ENCODE measurements at regions not wholly inside any gene's neighbourhood (a gene's known extent, or its start where the extent isn't known, plus 50 kb on each side); places are given as distances from the start of the nearest gene placed in this dataset.
"Not testable (repeated sequence)": the region's sequence is repeated elsewhere in the genome, so short reads cannot be mapped to it uniquely, and the experiment has no call there.

DNA sequence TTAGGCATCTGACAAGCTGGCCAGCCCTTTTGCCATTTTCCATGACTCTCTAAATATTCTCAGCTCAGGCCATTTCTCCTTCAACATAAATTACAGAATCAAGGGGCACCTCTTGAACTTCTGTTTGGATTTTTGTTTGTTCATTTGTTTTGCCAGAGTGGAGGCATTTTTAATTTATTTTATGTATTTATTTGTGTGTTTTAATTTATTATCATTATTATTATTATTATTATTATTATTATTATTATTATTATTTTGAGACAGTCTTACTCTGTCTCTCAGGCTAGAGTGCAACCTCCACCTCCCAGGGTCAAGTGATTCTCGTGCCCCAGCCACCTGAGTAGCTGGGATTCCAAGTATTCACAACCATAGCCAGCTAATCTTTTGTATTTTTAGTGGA, 1578.0 kb downstream of the CDH8 start:
- Mint-ChIP-seq H3K4me1 (no peaks in the 10 kb centered on the region), H3K36me3 (ENCODE audit: low read depth) (no peaks in the 10 kb centered on the region), H3K9me3 (peaks cover 4% of the 10 kb centered on the region), H3K27me3 (no peaks in the 10 kb centered on the region), H3K4me3 (no peak overlapping the region), H3K27ac (no peak overlapping the region)
- DNase-seq, result no peak
- intact Hi-C loops (cut with micrococcal nuclease), result no loop called here

DNA sequence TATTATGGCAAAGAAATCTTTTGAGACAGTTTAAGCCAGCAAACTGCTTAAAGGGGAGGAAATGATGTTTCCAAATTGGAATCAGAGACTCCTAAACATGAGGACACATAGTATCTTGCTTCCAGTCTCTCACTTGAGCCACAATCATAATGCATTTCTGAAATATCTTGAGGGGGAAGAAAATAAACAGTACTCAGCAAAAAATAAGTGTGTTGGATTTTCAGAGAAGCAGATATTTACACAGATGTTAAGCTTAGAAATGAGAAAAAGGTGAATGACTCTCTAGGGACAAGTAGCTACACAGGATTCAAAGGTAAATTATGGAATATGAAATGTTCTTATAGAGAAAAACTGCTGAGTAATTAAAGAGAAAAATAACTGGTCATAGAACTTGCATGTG, 1583.6 kb downstream of the CDH8 start:
- no peak overlapping the region for H3K4me3 Mint-ChIP-seq
- no peaks in the 10 kb centered on the region for H3K36me3 Mint-ChIP-seq (ENCODE audit: low read depth)
- intact Hi-C loops (cut with micrococcal nuclease), result no loop called here
- no peak overlapping the region for H3K27ac Mint-ChIP-seq
- H3K4me1 Mint-ChIP-seq, result no peaks in the 10 kb centered on the region
- no peaks in the 10 kb centered on the region for H3K27me3 Mint-ChIP-seq
- H3K9me3 Mint-ChIP-seq, result no peaks in the 10 kb centered on the region
- no peak for DNase-seq

DNA sequence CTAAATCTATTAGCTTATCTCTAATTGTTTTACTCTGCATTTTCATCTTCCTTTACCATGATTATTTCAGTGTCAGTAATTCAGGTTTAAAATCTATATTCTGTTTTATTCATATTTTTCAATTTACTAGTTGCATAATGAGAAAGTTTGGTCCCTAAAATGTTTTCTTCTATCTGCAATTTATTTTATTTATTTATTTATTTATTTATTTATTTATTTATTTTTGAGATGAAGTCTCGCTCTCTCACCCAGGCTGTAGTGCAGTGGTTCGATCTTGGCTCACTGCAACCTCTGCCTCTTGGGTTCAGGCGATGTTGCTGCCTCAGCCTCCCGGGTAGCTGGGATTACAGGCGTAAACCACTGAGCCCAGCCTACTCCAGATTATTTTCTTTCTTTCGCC, 1597.3 kb downstream of the CDH8 start:
- no peak overlapping the region for H3K27ac Mint-ChIP-seq
- H3K36me3 Mint-ChIP-seq (ENCODE audit: low read depth), result no peaks in the 10 kb centered on the region
- H3K9me3 Mint-ChIP-seq, result no peaks in the 10 kb centered on the region
- H3K4me1 Mint-ChIP-seq, result no peaks in the 10 kb centered on the region
- no peaks in the 10 kb centered on the region for H3K27me3 Mint-ChIP-seq
- H3K4me3 Mint-ChIP-seq, result no peak overlapping the region
- no peak for DNase-seq
- intact Hi-C loops (cut with micrococcal nuclease), result no loop called here

DNA sequence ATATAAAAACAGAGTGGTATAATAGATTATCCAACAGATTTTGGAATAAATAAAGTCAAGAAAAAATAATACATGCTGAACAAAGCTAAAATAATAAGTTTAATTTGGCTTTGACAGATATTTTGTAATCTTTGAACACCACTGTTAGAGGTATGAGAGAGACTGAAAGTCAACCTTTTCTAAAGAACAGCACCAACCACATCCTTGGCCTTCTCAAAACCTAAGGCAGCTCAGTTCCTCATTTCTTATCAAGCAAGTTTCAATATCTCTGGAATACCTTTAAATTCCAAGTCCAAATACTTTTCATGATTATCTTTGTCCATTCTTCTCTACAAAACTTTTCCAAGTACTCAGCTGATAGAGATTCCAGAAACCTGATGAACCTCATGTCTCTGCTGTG, 1603.8 kb downstream of the CDH8 start:
- intact Hi-C loops (cut with micrococcal nuclease), result no loop called here
- H3K27me3 Mint-ChIP-seq, result no peaks in the 10 kb centered on the region
- peaks cover 3% of the 10 kb centered on the region for H3K9me3 Mint-ChIP-seq
- DNase-seq, result no peak
- no peaks in the 10 kb centered on the region for H3K4me1 Mint-ChIP-seq
- H3K27ac Mint-ChIP-seq, result no peak overlapping the region
- no peak overlapping the region for H3K4me3 Mint-ChIP-seq
- H3K36me3 Mint-ChIP-seq (ENCODE audit: low read depth), result no peaks in the 10 kb centered on the region

DNA sequence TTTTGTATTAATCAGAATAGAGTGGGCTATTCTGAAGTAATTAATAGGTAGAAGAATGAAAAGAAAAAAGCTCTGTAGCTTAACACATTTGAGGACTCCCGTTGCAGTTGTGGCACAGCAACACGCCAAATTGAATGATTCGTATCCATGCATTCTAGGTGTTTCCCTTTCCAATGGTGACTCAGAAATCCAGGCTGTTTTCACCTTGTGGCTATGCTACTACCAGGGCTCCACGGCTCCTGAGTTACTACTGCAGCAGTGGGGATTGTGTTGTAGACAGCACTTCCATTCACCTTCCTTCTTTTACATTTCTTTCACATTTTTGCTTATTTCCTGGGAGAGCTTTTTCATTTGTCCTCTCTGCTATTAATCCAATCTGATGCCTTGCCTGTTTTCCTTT, 1616.4 kb downstream of the CDH8 start:
- intact Hi-C loops (cut with micrococcal nuclease), result no loop called here
- H3K4me1 Mint-ChIP-seq, result no peaks in the 10 kb centered on the region
- H3K27ac Mint-ChIP-seq, result no peak overlapping the region
- no peak for DNase-seq
- no peak overlapping the region for H3K4me3 Mint-ChIP-seq
- H3K27me3 Mint-ChIP-seq, result no peaks in the 10 kb centered on the region
- H3K36me3 Mint-ChIP-seq (ENCODE audit: low read depth), result no peaks in the 10 kb centered on the region
- H3K9me3 Mint-ChIP-seq, result peaks cover 9% of the 10 kb centered on the region

DNA sequence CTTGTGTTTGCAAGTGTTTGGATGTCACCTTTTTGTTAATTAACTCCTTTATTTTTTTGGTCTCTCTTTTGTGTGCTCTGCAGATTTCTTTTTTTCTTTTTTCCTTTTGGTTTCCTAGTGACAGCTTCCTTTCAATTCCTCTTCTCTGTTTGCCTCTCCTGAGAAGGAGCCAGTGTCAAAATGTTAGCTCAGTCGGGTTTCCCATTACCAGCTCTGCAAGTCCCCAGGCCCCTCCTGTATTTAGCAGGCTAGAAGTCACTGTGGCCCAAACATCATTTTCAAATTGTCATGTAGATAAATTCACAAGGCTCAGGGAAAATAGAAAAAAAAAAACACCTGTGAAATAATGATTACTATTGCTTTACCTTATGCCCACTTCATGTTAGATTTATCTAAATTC, 1621.6 kb downstream of the CDH8 start:
- intact Hi-C loops (cut with micrococcal nuclease), result no loop called here
- H3K4me3 Mint-ChIP-seq, result no peak overlapping the region
- no peaks in the 10 kb centered on the region for H3K36me3 Mint-ChIP-seq (ENCODE audit: low read depth)
- H3K4me1 Mint-ChIP-seq, result no peaks in the 10 kb centered on the region
- H3K27me3 Mint-ChIP-seq, result no peaks in the 10 kb centered on the region
- H3K27ac Mint-ChIP-seq, result no peak overlapping the region
- no peak for DNase-seq
- H3K9me3 Mint-ChIP-seq, result peaks cover 6% of the 10 kb centered on the region

DNA sequence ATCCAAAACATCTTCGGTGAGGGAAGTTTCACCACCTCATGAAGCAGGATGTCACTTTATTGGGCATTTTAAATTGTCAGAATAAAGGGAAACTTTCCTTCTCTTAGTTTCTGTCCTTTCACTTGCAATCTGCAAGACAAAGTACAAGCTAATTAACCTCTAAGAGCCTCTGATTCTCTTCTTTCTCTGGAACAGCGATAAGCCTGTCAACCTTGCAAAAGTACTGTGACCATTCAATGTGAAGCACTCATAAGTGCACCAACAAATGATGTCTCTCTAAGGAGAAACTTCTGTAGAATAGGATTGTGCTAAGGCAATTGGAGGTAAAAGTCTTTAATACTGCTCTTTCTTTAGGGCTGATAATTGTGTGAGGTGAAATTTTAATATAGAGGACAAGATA, 1622.3 kb downstream of the CDH8 start:
- intact Hi-C loops (cut with micrococcal nuclease), result no loop called here
- Mint-ChIP-seq H3K9me3 (peaks cover 8% of the 10 kb centered on the region), H3K36me3 (ENCODE audit: low read depth) (no peaks in the 10 kb centered on the region), H3K27me3 (no peaks in the 10 kb centered on the region), H3K27ac (no peak overlapping the region), H3K4me1 (no peaks in the 10 kb centered on the region), H3K4me3 (no peak overlapping the region)
- no peak for DNase-seq

DNA sequence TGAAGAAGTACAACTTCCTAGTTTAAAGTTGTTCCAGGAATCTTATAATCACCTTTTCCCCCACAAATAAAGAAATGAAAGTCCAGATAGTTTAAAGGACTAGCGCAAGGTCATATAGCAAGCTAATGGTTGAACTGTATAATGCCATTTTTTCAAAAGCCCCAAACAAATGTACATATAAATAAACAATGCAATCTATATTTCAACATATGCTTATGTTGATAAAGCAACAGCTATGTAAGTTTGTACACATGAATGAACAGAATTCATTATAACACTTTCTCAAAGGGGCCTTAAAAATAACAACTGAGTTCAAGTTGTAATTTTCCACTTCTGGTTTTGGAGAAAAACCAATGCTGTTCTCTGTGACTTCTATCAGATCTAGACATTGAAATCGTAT, 1628.6 kb downstream of the CDH8 start:
- intact Hi-C loops (cut with micrococcal nuclease), result no loop called here
- H3K27me3 Mint-ChIP-seq, result no peaks in the 10 kb centered on the region
- no peak for DNase-seq

DNA sequence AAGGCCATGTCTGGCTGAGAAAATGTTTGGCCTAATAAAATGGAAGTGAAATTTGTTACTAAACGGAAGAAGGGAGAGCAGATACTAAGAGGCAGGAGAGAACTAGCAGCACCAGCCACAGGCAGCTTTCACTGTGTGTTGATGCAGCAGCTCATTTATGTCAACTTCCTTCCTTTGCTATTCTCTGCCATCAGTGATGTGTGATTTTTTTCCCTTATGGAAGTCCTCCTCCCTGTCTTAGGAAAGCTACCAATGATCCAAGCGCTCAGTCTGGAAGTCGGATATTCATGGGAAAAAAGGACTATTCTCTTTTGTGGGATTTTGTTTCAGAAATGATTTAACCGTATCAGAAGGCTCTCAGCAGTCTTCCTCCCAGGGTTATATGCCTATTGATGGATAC, 1629.2 kb downstream of the CDH8 start:
- H3K27ac Mint-ChIP-seq, result no peak overlapping the region
- H3K4me1 Mint-ChIP-seq, result no peaks in the 10 kb centered on the region
- peaks cover 17% of the 10 kb centered on the region for H3K9me3 Mint-ChIP-seq
- H3K4me3 Mint-ChIP-seq, result no peak overlapping the region
- H3K27me3 Mint-ChIP-seq, result no peaks in the 10 kb centered on the region
- DNase-seq, result no peak
- intact Hi-C loops (cut with micrococcal nuclease), result no loop called here
- no peaks in the 10 kb centered on the region for H3K36me3 Mint-ChIP-seq (ENCODE audit: low read depth)

More for the DNA sequence above, 1628.6 kb downstream of the CDH8 start:
- Mint-ChIP-seq H3K4me1 (no peaks in the 10 kb centered on the region), H3K27ac (no peak overlapping the region), H3K9me3 (peaks cover 17% of the 10 kb centered on the region), H3K36me3 (ENCODE audit: low read depth) (no peaks in the 10 kb centered on the region), H3K4me3 (no peak overlapping the region)

DNA sequence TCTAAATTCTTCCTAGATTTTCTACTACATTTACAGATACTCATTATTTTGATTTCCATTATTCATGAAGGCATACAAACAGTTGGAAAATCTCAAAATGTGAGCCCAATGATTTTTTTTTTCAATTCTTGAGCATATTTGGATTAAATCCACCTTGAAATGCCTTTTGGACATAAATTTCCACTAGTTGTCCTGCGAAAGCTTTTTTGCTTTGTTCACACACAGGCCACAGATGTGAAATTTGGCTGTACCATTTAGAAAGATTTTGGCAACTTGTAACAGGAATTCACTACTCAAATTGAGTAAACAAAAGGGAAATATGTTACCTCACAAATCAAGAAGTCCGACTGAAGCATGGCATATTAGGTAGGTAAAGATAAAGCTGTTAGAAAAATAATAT, 1631.0 kb downstream of the CDH8 start:
- Mint-ChIP-seq H3K4me3 (no peak overlapping the region), H3K4me1 (no peaks in the 10 kb centered on the region), H3K27ac (no peak overlapping the region), H3K27me3 (no peaks in the 10 kb centered on the region), H3K9me3 (peaks cover 17% of the 10 kb centered on the region), H3K36me3 (ENCODE audit: low read depth) (no peaks in the 10 kb centered on the region)
- no peak for DNase-seq
- intact Hi-C loops (cut with micrococcal nuclease), result no loop called here

DNA sequence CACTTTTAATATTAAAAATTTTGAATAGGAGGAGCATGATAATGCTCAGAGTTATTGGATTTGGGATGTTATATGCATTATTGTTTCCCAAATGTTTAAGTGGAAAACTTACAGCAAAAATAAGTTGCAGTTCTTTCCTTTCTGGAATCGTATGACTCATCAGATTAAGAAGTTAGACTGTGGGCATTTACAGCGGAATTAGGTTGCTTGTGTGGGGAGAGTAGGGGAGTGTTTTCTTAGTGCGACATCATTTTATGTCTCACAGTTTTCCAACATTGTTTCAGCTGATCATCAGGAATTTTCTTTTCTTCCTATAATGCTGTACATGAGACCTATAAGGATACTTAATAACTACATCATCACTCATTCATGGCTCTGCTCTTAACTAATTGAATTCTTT, 1631.8 kb downstream of the CDH8 start:
- Mint-ChIP-seq H3K36me3 (ENCODE audit: low read depth) (no peaks in the 10 kb centered on the region), H3K27ac (no peak overlapping the region), H3K9me3 (peaks cover 14% of the 10 kb centered on the region), H3K4me3 (no peak overlapping the region), H3K4me1 (no peaks in the 10 kb centered on the region), H3K27me3 (no peaks in the 10 kb centered on the region)
- intact Hi-C loops (cut with micrococcal nuclease), result no loop called here
- DNase-seq, result no peak

DNA sequence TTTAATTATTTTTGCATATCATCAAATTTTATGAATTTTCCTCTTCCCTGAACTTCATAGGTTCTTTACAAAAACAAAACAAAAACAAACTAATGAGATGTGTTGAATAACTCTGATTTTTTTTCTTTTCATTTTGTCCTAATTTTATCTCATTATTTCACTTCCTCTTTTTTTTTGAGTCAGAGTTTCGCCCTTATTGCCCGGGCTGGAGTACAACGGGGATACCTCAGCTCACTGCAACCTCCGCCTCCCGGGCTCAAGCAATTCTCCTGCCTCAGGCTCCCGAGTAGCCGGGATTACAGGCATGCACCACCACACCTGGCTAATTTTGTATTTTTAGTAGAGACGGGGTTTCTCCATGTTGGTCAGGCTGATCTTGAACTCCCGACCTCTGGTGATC, 1633.3 kb downstream of the CDH8 start:
- H3K4me3 Mint-ChIP-seq; H3K9me3 Mint-ChIP-seq; H3K27me3 Mint-ChIP-seq; H3K36me3 Mint-ChIP-seq (ENCODE audit: low read depth); H3K27ac Mint-ChIP-seq; H3K4me1 Mint-ChIP-seq; DNase-seq; intact Hi-C loops (cut with micrococcal nuclease): not testable (repeated sequence)

DNA sequence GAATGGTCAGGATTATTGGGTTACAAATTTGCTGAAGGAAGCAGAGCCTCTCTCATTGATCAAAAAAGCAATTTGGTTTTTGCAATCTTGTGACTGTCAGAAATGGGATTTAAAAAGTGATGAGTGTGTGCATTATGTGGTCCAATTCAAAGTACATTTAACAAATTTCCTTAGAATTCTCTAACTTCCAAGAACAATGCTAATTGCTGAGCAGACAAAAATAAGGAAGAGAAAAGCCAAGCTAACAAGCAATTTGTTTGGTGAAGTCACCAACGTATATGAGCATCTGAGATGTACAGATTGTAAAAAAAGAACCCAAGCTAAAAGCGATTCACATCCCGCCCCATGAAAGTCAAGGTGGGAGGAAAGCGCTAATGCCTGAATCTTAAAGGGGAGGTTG, 1643.9 kb downstream of the CDH8 start:
- no peak for DNase-seq
- Mint-ChIP-seq H3K36me3 (ENCODE audit: low read depth) (no peaks in the 10 kb centered on the region), H3K27me3 (no peaks in the 10 kb centered on the region), H3K27ac (no peak overlapping the region), H3K9me3 (peaks cover 6% of the 10 kb centered on the region), H3K4me3 (no peak overlapping the region), H3K4me1 (no peaks in the 10 kb centered on the region)
- intact Hi-C loops (cut with micrococcal nuclease), result no loop called here

DNA sequence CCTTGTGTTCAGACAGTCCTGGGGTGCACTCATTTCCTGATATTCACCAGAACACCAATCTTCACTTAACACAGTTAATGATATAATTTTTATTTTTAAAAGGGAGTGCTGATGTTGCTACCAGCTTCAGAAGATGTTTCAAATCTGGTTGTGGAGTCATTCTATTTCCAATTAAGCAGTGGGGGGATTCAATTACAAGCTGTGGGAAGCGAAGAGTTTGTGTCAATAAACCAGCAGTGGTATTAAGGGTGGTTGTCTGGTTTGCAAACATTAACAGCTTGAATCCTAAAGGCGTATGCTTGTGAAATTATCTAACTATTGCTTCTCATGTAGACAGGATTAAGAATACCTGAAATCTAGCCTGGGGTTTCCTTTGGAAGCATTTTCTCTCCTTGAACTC, 1637.5 kb upstream of the GOT2 start:
- Mint-ChIP-seq H3K27ac (no peak overlapping the region), H3K36me3 (ENCODE audit: low read depth) (no peaks in the 10 kb centered on the region), H3K27me3 (no peaks in the 10 kb centered on the region), H3K4me3 (no peak overlapping the region), H3K4me1 (no peaks in the 10 kb centered on the region), H3K9me3 (peaks cover 9% of the 10 kb centered on the region)
- no peak for DNase-seq
- intact Hi-C loops (cut with micrococcal nuclease), result no loop called here

DNA sequence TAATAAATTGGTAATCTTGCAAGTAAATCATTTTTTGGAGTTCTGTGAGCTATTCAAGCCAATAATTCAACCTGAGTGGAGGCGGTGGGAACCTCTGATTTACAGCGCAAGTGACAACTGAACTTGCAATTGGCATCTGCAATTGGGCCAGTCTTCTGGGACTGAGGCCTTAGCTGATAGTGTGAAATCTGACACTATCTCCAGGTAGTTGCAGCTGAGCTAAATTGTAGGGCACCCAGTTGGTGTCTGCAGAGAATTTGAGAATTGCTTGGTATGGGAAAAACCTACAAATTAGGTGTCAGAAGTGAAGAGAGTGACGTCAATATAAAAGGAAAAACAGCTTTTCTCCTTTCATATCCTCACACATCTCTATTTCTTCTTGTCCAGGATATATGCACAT, 1633.6 kb upstream of the GOT2 start:
- Mint-ChIP-seq H3K36me3 (ENCODE audit: low read depth) (no peaks in the 10 kb centered on the region), H3K4me1 (no peaks in the 10 kb centered on the region), H3K27me3 (no peaks in the 10 kb centered on the region), H3K4me3 (no peak overlapping the region), H3K27ac (no peak overlapping the region), H3K9me3 (no peaks in the 10 kb centered on the region)
- no peak for DNase-seq
- intact Hi-C loops (cut with micrococcal nuclease), result no loop called here

DNA sequence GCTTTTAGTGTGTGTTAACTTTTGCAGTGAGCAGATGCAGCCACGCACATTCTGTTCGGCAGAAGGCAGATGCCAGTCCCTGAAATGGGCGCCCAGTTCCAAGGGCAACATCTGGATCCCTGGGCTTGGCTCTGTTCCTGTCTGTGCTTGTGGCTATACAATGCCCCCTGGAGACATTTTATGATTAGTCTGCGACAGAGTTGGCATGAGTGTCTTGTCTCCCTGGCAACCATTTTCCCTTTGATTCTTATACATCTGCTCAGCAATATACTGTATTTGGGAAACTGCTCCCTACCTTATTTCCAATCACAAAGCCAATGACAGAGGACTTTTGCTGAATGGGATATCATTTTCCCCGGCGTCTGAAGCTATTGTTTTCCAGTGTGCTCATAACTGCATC, 1629.5 kb upstream of the GOT2 start:
- no peaks in the 10 kb centered on the region for H3K9me3 Mint-ChIP-seq
- no peaks in the 10 kb centered on the region for H3K4me1 Mint-ChIP-seq
- intact Hi-C loops (cut with micrococcal nuclease), result no loop called here
- H3K27me3 Mint-ChIP-seq, result no peaks in the 10 kb centered on the region
- no peak overlapping the region for H3K4me3 Mint-ChIP-seq
- no peak for DNase-seq
- H3K27ac Mint-ChIP-seq, result no peak overlapping the region
- no peaks in the 10 kb centered on the region for H3K36me3 Mint-ChIP-seq (ENCODE audit: low read depth)
